Naive thymus-derived CD4-positive, alpha-beta T cell (primary cell): ENCODE measurements at regions not wholly inside any gene's neighbourhood (a gene's known extent, or its start where the extent isn't known, plus 50 kb on each side); places are given as distances from the start of the nearest gene placed in this dataset.

Experiments used
- ATAC-seq: fragments of 150-1000 bp; cut with Tn5 transposase; 2 replicates; pipeline ENCODE4 v1.10.0; 2021; ENCODE audit warnings: mild to moderate bottlenecking, moderate library complexity
- CTCF ChIA-PET: fragments of 350-600 bp; sonication (Branson Sonifier 250); formaldehyde crosslinking; loops from one replicate; lab custom pipeline; 2021; ENCODE audit warnings: antibody characterized with exemption; lab: Charles Lee
- POLR2A ChIA-PET: fragments of 350-600 bp; sonication (Branson Sonifier 250); formaldehyde crosslinking; loops from one replicate; lab custom pipeline; 2021; ENCODE audit warnings: antibody characterized with exemption, inconsistent platforms; lab: Charles Lee
- DNase-seq, 9 donors: peaks; one replicate each; pipeline versions ENCODE4 v3.0.0 to v3.0.0-alpha.2; 2020 to 2022; ENCODE audit warnings: mixed read lengths in 1 of 9
- H3K27ac ChIP-seq: one replicate; pipeline ENCODE4 v1.7.0; 2013; ENCODE audit warnings: mild to moderate bottlenecking, low read depth, low read length, moderate library complexity
- H3K27me3 ChIP-seq, 2 donors: one replicate each; pipeline ENCODE4 v1.7.0; 2013; ENCODE audit warnings: low read length in 2 of 2, mild to moderate bottlenecking in 2 of 2, moderate library complexity in 2 of 2; ENCODE audit not compliant: control insufficient read depth in 2 of 2, insufficient read depth in 2 of 2
- H3K36me3 ChIP-seq, 3 experiments: 1 replicate in 2 of 3; 2 replicates in 1 of 3; pipeline ENCODE4 v1.7.0; 2013; ENCODE audit warnings: low read length in 3 of 3, mild to moderate bottlenecking in 3 of 3, moderate library complexity in 1 of 3; ENCODE audit not compliant: insufficient read depth in 3 of 3, control insufficient read depth in 2 of 3
- H3K4me1 ChIP-seq, 2 donors: one replicate each; pipeline ENCODE4 v1.7.0; 2013; ENCODE audit warnings: low read length in 2 of 2, mild to moderate bottlenecking in 2 of 2, moderate library complexity in 1 of 2; ENCODE audit not compliant: control insufficient read depth in 2 of 2, insufficient read depth in 2 of 2
- H3K4me3 ChIP-seq: 2 replicates; pipeline ENCODE4 v1.7.0; 2013; ENCODE audit warnings: mild to moderate bottlenecking, low read length
- H3K9me3 ChIP-seq, 3 experiments: 1 replicate in 2 of 3; 2 replicates in 1 of 3; pipeline ENCODE4 v1.7.0; 2013; ENCODE audit warnings: low read length in 3 of 3; ENCODE audit not compliant: control insufficient read depth in 2 of 3
- H3K27ac Mint-ChIP-seq, 9 donors: one replicate each; pipeline ENCODE4 v1.8.0; 2020 to 2022; ENCODE audit warnings: mixed read lengths in 9 of 9, mild to moderate bottlenecking in 8 of 9, moderate library complexity in 5 of 9, inconsistent platforms in 2 of 9
- H3K27me3 Mint-ChIP-seq, 5 donors: one replicate each; pipeline ENCODE4 v1.8.0; 2021 to 2022; ENCODE audit warnings: mixed read lengths in 5 of 5, mild to moderate bottlenecking in 1 of 5
- H3K36me3 Mint-ChIP-seq, 5 donors: one replicate each; pipeline ENCODE4 v1.8.0; 2020 to 2022; ENCODE audit warnings: mixed read lengths in 5 of 5, mild to moderate bottlenecking in 3 of 5, inconsistent platforms in 1 of 5
- H3K4me1 Mint-ChIP-seq, 7 donors: one replicate each; pipeline ENCODE4 v1.8.0; 2020 to 2022; ENCODE audit warnings: mixed read lengths in 7 of 7, mild to moderate bottlenecking in 3 of 7, inconsistent platforms in 1 of 7
- H3K4me3 Mint-ChIP-seq, 10 donors: one replicate each; pipeline ENCODE4 v1.8.0; 2020 to 2022; ENCODE audit warnings: mild to moderate bottlenecking in 10 of 10, mixed read lengths in 10 of 10, moderate library complexity in 6 of 10, inconsistent platforms in 2 of 10
- H3K9me3 Mint-ChIP-seq, 11 donors: one replicate each; pipeline ENCODE4 v1.8.0; 2020 to 2022; ENCODE audit warnings: mixed read lengths in 11 of 11, mild to moderate bottlenecking in 4 of 11, inconsistent platforms in 1 of 11, moderate library complexity in 1 of 11
- intact Hi-C, 2 donors: fragments of 100-400 bp; cut with micrococcal nuclease; formaldehyde crosslinking; loops; one replicate each; pipeline ENCODE4 v1.15.1; 2023

GRCh38 chr1:199545780-199546179 lies 481.7 kb upstream of the NR5A2 start:
- no peak overlapping the region for H3K27ac ChIP-seq
- no peak overlapping the region for H3K27ac Mint-ChIP-seq
- peaks cover 0 to 3% (median 0%) of the 10 kb centered on the region in 5 donors for H3K36me3 Mint-ChIP-seq
- ChIA-PET POLR2A (no interaction called here), CTCF (no interaction called here)
- no peak overlapping the region for H3K4me3 ChIP-seq
- intact Hi-C loops: no loop called here
- no peak overlapping the region for H3K4me3 Mint-ChIP-seq
- H3K9me3 Mint-ChIP-seq: peaks cover 0 to 2% (median 0%) of the 10 kb centered on the region in 11 donors
- no peaks in the 10 kb centered on the region for H3K36me3 ChIP-seq
- no peaks in the 10 kb centered on the region for H3K27me3 Mint-ChIP-seq
- no peaks in the 10 kb centered on the region for H3K27me3 ChIP-seq
- H3K9me3 ChIP-seq: no peaks in the 10 kb centered on the region
- DNase-seq (no peak), ATAC-seq (no peak)
- no peaks in the 10 kb centered on the region for H3K4me1 ChIP-seq
- no peaks in the 10 kb centered on the region for H3K4me1 Mint-ChIP-seq

GRCh38 chr1:199546323-199546722 lies 481.2 kb upstream of the NR5A2 start:
- no peaks in the 10 kb centered on the region for H3K9me3 Mint-ChIP-seq
- Histone ChIP-seq H3K4me3 (no peak overlapping the region), H3K4me1 (no peaks in the 10 kb centered on the region), H3K36me3 (no peaks in the 10 kb centered on the region), H3K27me3 (no peaks in the 10 kb centered on the region), H3K27ac (no peak overlapping the region), H3K9me3 (no peaks in the 10 kb centered on the region)
- no peaks in the 10 kb centered on the region for H3K4me1 Mint-ChIP-seq
- H3K4me3 Mint-ChIP-seq: no peak overlapping the region
- intact Hi-C loops: no loop called here
- H3K27me3 Mint-ChIP-seq: no peaks in the 10 kb centered on the region
- no peak for ATAC-seq
- no peak for DNase-seq
- H3K27ac Mint-ChIP-seq: no peak overlapping the region
- H3K36me3 Mint-ChIP-seq: peaks cover 0 to 3% (median 0%) of the 10 kb centered on the region in 5 donors
- CTCF ChIA-PET: no interaction called here
- POLR2A ChIA-PET: no interaction called here

- Mint-ChIP-seq H3K27me3 (peaks cover 9 to 22% (median 15%) of the 10 kb centered on the region in 5 donors), H3K9me3 (peaks cover 0 to 6% (median 0%) of the 10 kb centered on the region in 11 donors), H3K4me3 (no peak overlapping the region), H3K36me3 (peaks cover 0 to 3% (median 0%) of the 10 kb centered on the region in 5 donors), H3K4me1 (peaks cover 0 to 1% (median 0%) of the 10 kb centered on the region in 7 donors), H3K27ac (no peak overlapping the region)
- intact Hi-C loops: no loop called here
- no peak for DNase-seq
- Histone ChIP-seq H3K27ac (no peak overlapping the region), H3K4me1 (no peaks in the 10 kb centered on the region), H3K36me3 (no peaks in the 10 kb centered on the region), H3K27me3 (no peaks in the 10 kb centered on the region), H3K4me3 (no peak overlapping the region), H3K9me3 (no peaks in the 10 kb centered on the region)
- ChIA-PET CTCF (no interaction called here), POLR2A (no interaction called here)
- ATAC-seq: no peak
Measured at GRCh38 chr1:199549421-199549820, 478.1 kb upstream of the NR5A2 start.

- H3K4me1 ChIP-seq: no peaks in the 10 kb centered on the region
- no peak overlapping the region for H3K4me3 ChIP-seq
- intact Hi-C loops: loop anchor here (5.0 to 10.0 kb wide), 3 partner anchors 306 to 793 kb away; no protein-coding TSS in a partner anchor
- no peak for DNase-seq
- Mint-ChIP-seq H3K9me3 (peaks cover 0 to 6% (median 0%) of the 10 kb centered on the region in 11 donors), H3K4me1 (peaks cover 0 to 1% (median 0%) of the 10 kb centered on the region in 7 donors), H3K27me3 (peaks cover 9 to 22% (median 15%) of the 10 kb centered on the region in 5 donors), H3K27ac (no peak overlapping the region), H3K4me3 (no peak overlapping the region), H3K36me3 (peaks cover 0 to 3% (median 0%) of the 10 kb centered on the region in 5 donors)
- no peaks in the 10 kb centered on the region for H3K36me3 ChIP-seq
- H3K9me3 ChIP-seq: no peaks in the 10 kb centered on the region
- CTCF ChIA-PET: no interaction called here
- no peaks in the 10 kb centered on the region for H3K27me3 ChIP-seq
- ATAC-seq: no peak
- POLR2A ChIA-PET: no interaction called here
- H3K27ac ChIP-seq: no peak overlapping the region
Measured at GRCh38 chr1:199550199-199551065, 477.1 kb upstream of the NR5A2 start.

- H3K27ac Mint-ChIP-seq: no peak overlapping the region
- H3K4me1 Mint-ChIP-seq: peaks cover 0 to 1% (median 0%) of the 10 kb centered on the region in 7 donors
- Histone ChIP-seq H3K4me3 (no peak overlapping the region), H3K27me3 (no peaks in the 10 kb centered on the region), H3K36me3 (no peaks in the 10 kb centered on the region), H3K9me3 (no peaks in the 10 kb centered on the region), H3K4me1 (no peaks in the 10 kb centered on the region), H3K27ac (no peak overlapping the region)
- DNase-seq (peak in 4 of 9 donors; percentile 11 to 34 (median 20)), ATAC-seq (no peak)
- peaks cover 0 to 6% (median 0%) of the 10 kb centered on the region in 11 donors for H3K9me3 Mint-ChIP-seq
- intact Hi-C loops: loop anchor here (1.0 to 10.0 kb wide), 4 partner anchors 307 to 795 kb away; no protein-coding TSS in a partner anchor
- H3K27me3 Mint-ChIP-seq: peaks cover 9 to 22% (median 15%) of the 10 kb centered on the region in 5 donors
- no peak overlapping the region for H3K4me3 Mint-ChIP-seq
- POLR2A ChIA-PET: no interaction called here
- CTCF ChIA-PET: no interaction called here
- H3K36me3 Mint-ChIP-seq: no peaks in the 10 kb centered on the region
Measured at GRCh38 chr1:199551967-199552565, 475.4 kb upstream of the NR5A2 start.

GRCh38 chr1:199553104-199553503 lies 474.4 kb upstream of the NR5A2 start:
- H3K9me3 ChIP-seq: no peaks in the 10 kb centered on the region

More at GRCh38 chr1:199553104-199553503, 474.4 kb upstream of the NR5A2 start:
- Histone ChIP-seq H3K27me3 (no peaks in the 10 kb centered on the region), H3K4me1 (no peaks in the 10 kb centered on the region), H3K27ac (no peak overlapping the region), H3K4me3 (no peak overlapping the region), H3K36me3 (no peaks in the 10 kb centered on the region)
- no peak overlapping the region for H3K27ac Mint-ChIP-seq
- ChIA-PET CTCF (no interaction called here), POLR2A (no interaction called here)
- DNase-seq (no peak), ATAC-seq (no peak)
- no peak overlapping the region for H3K4me3 Mint-ChIP-seq
- H3K4me1 Mint-ChIP-seq: peaks cover 0 to 1% (median 0%) of the 10 kb centered on the region in 7 donors
- H3K36me3 Mint-ChIP-seq: no peaks in the 10 kb centered on the region
- intact Hi-C loops: loop anchor here (5.0 to 10.0 kb wide), 3 partner anchors 308 to 796 kb away; no protein-coding TSS in a partner anchor
- peaks cover 0 to 6% (median 0%) of the 10 kb centered on the region in 11 donors for H3K9me3 Mint-ChIP-seq
- peaks cover 9 to 22% (median 15%) of the 10 kb centered on the region in 5 donors for H3K27me3 Mint-ChIP-seq
